Loucy (cell line): ENCODE measurements at regions not wholly inside any gene's neighbourhood (a gene's known extent, or its start where the extent isn't known, plus 50 kb on each side); places are given as distances from the start of the nearest gene placed in this dataset.

Experiments
- H2AFZ ChIP-seq: fragments of 200-600 bp; sonication (generic); 2 replicates; pipeline ENCODE4 v1.6.0; 2016; ENCODE audit warnings: antibody characterized with exemption, mild to moderate bottlenecking, low read length, moderate library complexity
- H3F3A ChIP-seq: fragments of 200-600 bp; 2 replicates; pipeline ENCODE4 v1.6.0; 2016; ENCODE audit warnings: antibody characterized with exemption, low read depth, mild to moderate bottlenecking
- H3K27me3 ChIP-seq: fragments of 200-600 bp; sonication (generic); 2 replicates; pipeline ENCODE4 v1.6.1; 2014; ENCODE audit warnings: low read length, mild to moderate bottlenecking; ENCODE audit not compliant: insufficient read depth, poor library complexity, severe bottlenecking
- H3K36me3 ChIP-seq: fragments of 200-600 bp; sonication (generic); 2 replicates; pipeline ENCODE4 v1.6.1; 2016; ENCODE audit warnings: low read length; ENCODE audit not compliant: insufficient read depth
- H3K4me1 ChIP-seq: fragments of 200-600 bp; sonication (generic); 2 replicates; pipeline ENCODE4 v1.5.1; 2014; ENCODE audit warnings: low read length, mild to moderate bottlenecking; ENCODE audit not compliant: insufficient read depth, poor library complexity, severe bottlenecking
- H3K4me2 ChIP-seq: fragments of 200-600 bp; sonication (generic); 2 replicates; pipeline ENCODE4 v1.6.0; 2014; ENCODE audit warnings: antibody characterized with exemption, low read length, low read depth, mild to moderate bottlenecking; ENCODE audit not compliant: poor library complexity, severe bottlenecking
- H3K4me3 ChIP-seq: fragments of 200-600 bp; sonication (generic); 2 replicates; pipeline ENCODE4 v1.5.1; 2014; ENCODE audit warnings: low read length, mild to moderate bottlenecking, mixed read lengths; ENCODE audit not compliant: poor library complexity, severe bottlenecking
- H3K79me2 ChIP-seq: fragments of 200-600 bp; sonication (generic); 2 replicates; pipeline ENCODE4 v1.6.1; 2014; ENCODE audit warnings: low read length; ENCODE audit not compliant: insufficient read depth
- H3K9ac ChIP-seq: fragments of 200-600 bp; sonication (generic); 2 replicates; pipeline ENCODE4 v1.6.0; 2014; ENCODE audit warnings: mild to moderate bottlenecking, low read depth, low read length, moderate library complexity; ENCODE audit not compliant: poor library complexity, severe bottlenecking
- H3K9me2 ChIP-seq: fragments of 200-600 bp; sonication (generic); replicated peaks from 2 replicates; pipeline ENCODE4 v1.6.1; 2016; ENCODE audit warnings: low read depth, low read length, mixed read lengths
- H3K9me3 ChIP-seq: fragments of 200-600 bp; sonication (generic); 2 replicates; pipeline ENCODE4 v1.6.1; 2014; ENCODE audit warnings: mild to moderate bottlenecking, antibody characterized with exemption, low read length, low read depth; ENCODE audit not compliant: insufficient read depth
- H4K20me1 ChIP-seq: fragments of 200-600 bp; sonication (generic); 2 replicates; pipeline ENCODE4 v1.6.0; 2014; ENCODE audit warnings: antibody characterized with exemption, low read length, mild to moderate bottlenecking; ENCODE audit not compliant: insufficient read depth, poor library complexity, severe bottlenecking
- EZH2phosphoT487 ChIP-seq: fragments of 200-600 bp; IDR thresholded peaks from 2 replicates; pipeline ENCODE4 v1.6.1; 2018; ENCODE audit warnings: antibody characterized with exemption, mild to moderate bottlenecking, moderate library complexity, borderline replicate concordance
- TF ChIP-seq, protein P1 (sequence below): fragments of 200-600 bp; sonication (generic); conservative IDR thresholded peaks from 2 replicates; pipeline ENCODE4 v1.5.1; 2014; ENCODE audit warnings: mild to moderate bottlenecking, antibody characterized with exemption, low read length

DNA sequence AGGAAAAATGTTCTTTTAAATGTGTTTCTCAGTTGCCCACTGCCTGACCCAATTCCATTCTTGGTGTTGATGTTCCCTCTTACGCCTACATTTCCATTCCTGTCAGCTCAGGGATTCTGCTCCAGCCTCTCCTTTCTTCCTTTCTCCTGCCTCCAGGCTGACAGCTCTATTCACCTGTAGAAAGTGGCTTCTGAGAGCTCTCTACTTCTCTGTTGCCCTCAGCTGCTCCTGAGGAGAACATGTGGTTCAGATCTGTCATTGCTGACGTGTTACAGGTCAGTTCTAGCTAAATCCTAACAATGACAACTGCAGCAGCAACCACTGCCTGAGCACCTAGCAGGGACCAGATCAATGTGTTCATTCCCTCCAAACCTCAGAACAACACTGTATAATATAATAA, 144.9 kb upstream of the PLAAT1 start:
- Histone ChIP-seq H3K9me2 (no peaks in the 10 kb centered on the region), H3K9me3 (no peaks in the 10 kb centered on the region), H3K4me3 (no peak overlapping the region), H3K36me3 (no peaks in the 10 kb centered on the region), H4K20me1 (no peaks in the 10 kb centered on the region), H3K9ac (no peak overlapping the region), H3K4me2 (no peak overlapping the region), H3K27me3 (no peaks in the 10 kb centered on the region), H2AFZ (no peak overlapping the region), H3K4me1 (no peaks in the 10 kb centered on the region), H3K79me2 (no peaks in the 10 kb centered on the region), H3F3A (no peaks in the 10 kb centered on the region)
- TF ChIP-seq, protein P1, sequence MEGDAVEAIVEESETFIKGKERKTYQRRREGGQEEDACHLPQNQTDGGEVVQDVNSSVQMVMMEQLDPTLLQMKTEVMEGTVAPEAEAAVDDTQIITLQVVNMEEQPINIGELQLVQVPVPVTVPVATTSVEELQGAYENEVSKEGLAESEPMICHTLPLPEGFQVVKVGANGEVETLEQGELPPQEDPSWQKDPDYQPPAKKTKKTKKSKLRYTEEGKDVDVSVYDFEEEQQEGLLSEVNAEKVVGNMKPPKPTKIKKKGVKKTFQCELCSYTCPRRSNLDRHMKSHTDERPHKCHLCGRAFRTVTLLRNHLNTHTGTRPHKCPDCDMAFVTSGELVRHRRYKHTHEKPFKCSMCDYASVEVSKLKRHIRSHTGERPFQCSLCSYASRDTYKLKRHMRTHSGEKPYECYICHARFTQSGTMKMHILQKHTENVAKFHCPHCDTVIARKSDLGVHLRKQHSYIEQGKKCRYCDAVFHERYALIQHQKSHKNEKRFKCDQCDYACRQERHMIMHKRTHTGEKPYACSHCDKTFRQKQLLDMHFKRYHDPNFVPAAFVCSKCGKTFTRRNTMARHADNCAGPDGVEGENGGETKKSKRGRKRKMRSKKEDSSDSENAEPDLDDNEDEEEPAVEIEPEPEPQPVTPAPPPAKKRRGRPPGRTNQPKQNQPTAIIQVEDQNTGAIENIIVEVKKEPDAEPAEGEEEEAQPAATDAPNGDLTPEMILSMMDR: no peak
- TF ChIP-seq EZH2phosphoT487: no peak

DNA sequence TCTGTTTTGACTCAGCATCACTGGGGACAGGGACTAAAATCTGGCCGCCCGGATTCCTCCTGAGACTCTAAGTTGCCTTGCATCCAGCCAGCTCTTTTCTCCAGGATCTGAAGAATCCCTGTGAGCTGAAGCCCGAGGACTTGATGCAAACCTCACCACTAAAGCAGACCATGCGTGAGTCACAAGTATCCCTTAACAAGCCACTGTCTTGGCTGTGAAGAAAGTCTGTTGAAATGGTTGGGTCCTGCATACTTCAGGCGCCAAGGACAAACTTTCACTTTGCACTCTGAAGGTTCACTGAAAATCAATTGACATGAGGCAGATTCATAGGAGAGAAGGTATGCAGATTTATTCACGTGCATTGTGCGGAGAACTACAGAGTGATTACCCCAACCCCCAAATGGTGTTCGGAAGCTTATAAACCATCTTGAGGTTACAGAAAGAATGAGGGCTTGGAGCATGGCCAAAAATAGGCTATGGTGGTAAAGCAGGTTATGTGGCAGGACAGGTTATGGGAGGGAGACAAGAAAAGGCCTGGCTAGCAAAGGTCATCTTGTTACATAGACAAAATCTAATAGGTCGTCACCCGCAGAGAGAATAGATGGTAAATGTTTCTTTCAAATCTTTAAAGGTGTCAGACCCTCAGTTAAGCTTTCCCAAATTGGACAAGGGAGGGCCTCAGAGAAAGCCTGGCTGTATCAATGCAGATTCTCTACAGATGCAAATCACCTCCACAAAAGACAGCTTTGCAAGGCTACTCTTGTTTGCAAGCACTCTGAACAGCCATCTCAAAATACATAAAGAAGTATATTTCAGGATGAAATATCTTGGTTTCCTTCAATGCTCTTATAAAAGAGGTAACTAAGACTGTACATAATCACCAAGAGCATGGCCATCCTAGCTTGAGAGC, 126.3 kb upstream of the PLAAT1 start:
- no peak overlapping the region for H3K9ac ChIP-seq
- no peaks in the 10 kb centered on the region for H3K36me3 ChIP-seq
- no peak overlapping the region for H2AFZ ChIP-seq
- no peaks in the 10 kb centered on the region for H3K9me2 ChIP-seq
- no peak for TF ChIP-seq EZH2phosphoT487
- TF ChIP-seq, protein P1: no peak
- no peaks in the 10 kb centered on the region for H3K27me3 ChIP-seq
- no peaks in the 10 kb centered on the region for H3F3A ChIP-seq
- no peak overlapping the region for H3K4me2 ChIP-seq
- no peaks in the 10 kb centered on the region for H4K20me1 ChIP-seq
- H3K4me3 ChIP-seq: no peak overlapping the region
- H3K4me1 ChIP-seq: no peaks in the 10 kb centered on the region
- no peaks in the 10 kb centered on the region for H3K9me3 ChIP-seq
- no peaks in the 10 kb centered on the region for H3K79me2 ChIP-seq

DNA sequence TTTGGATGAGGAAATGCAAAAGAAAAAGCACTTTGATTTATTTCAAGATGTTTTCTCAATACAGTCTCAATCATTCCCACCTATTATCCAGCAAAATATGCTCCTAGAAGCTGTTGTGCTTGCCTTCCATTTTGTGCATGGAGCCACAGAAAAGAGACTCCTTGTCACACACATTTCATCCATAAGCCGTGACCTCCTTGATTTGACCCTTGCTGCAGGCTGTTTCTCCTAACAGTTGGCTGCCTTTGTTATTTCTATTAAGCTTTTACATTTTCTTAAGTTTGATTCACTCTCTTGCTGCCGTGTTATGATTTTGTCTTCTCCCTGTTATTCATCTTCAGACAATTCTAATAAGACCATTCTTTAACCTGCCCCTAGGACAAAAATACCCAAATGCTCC, 124.2 kb upstream of the PLAAT1 start:
- H3K9me2 ChIP-seq: no peaks in the 10 kb centered on the region
- H3K36me3 ChIP-seq: no peaks in the 10 kb centered on the region
- no peaks in the 10 kb centered on the region for H3F3A ChIP-seq
- no peak overlapping the region for H3K4me2 ChIP-seq
- H3K4me1 ChIP-seq: no peaks in the 10 kb centered on the region
- no peak overlapping the region for H2AFZ ChIP-seq
- H3K27me3 ChIP-seq: no peaks in the 10 kb centered on the region
- H3K9me3 ChIP-seq: no peaks in the 10 kb centered on the region
- TF ChIP-seq, protein P1: no peak
- TF ChIP-seq EZH2phosphoT487: no peak
- no peaks in the 10 kb centered on the region for H4K20me1 ChIP-seq
- H3K79me2 ChIP-seq: no peaks in the 10 kb centered on the region
- no peak overlapping the region for H3K9ac ChIP-seq
- no peak overlapping the region for H3K4me3 ChIP-seq
